IPS-15b (cell line): ENCODE measurements at regions not wholly inside any gene's neighbourhood (a gene's known extent, or its start where the extent isn't known, plus 50 kb on each side); places are given as distances from the start of the nearest gene placed in this dataset.
"Not testable (repeated sequence)": the region's sequence is repeated elsewhere in the genome, so short reads cannot be mapped to it uniquely, and the experiment has no call there.

Experiments
- H3K27me3 ChIP-seq: one replicate; pipeline ENCODE4 v1.6.1; 2013; ENCODE audit warnings: low read length; ENCODE audit not compliant: control insufficient read depth, insufficient read depth
- H3K36me3 ChIP-seq: one replicate; pipeline ENCODE4 v1.6.1; 2013; ENCODE audit warnings: low read length; ENCODE audit not compliant: control insufficient read depth, insufficient read depth
- H3K4me1 ChIP-seq: one replicate; pipeline ENCODE4 v1.6.1; 2013; ENCODE audit warnings: mild to moderate bottlenecking, low read length; ENCODE audit not compliant: control insufficient read depth, insufficient read depth
- H3K4me3 ChIP-seq: one replicate; pipeline ENCODE4 v1.5.1; 2013; ENCODE audit warnings: low read depth, low read length
- H3K9ac ChIP-seq: one replicate; pipeline ENCODE4 v1.6.1; 2013; ENCODE audit warnings: low read depth, mild to moderate bottlenecking, low read length
- H3K9me3 ChIP-seq: one replicate; pipeline ENCODE4 v1.6.1; 2013; ENCODE audit warnings: mild to moderate bottlenecking, low read length; ENCODE audit not compliant: control insufficient read depth, insufficient read depth

DNA sequence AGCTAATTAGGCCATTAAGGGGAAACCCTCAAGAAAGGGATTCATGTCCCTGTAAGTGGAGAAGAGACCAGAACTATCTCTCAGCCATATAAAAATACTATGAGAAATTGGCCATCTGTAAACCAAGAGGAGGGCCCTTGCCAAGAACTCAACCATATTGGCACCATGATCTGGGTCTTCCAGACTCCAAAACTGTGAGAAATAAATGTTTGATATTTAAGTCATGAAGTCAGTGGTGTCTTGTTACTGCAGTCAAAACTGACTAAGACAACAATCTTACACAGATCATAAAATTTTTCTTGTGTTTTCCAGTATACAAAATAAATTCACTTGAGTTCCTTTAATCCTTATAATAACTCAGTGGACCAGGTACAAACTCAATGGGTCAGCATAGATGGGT lies 589.8 kb upstream of the CDH2 start:
- Histone ChIP-seq H3K27me3 (no peaks in the 10 kb centered on the region), H3K4me3 (no peak overlapping the region), H3K9me3 (no peaks in the 10 kb centered on the region), H3K36me3 (no peaks in the 10 kb centered on the region), H3K9ac (no peak overlapping the region), H3K4me1 (no peaks in the 10 kb centered on the region)

GRCh38 chr18:28766027-28766426 lies 589.1 kb upstream of the CDH2 start:
- no peak overlapping the region for H3K9ac ChIP-seq
- H3K36me3 ChIP-seq = no peaks in the 10 kb centered on the region
- no peak overlapping the region for H3K4me3 ChIP-seq
- H3K4me1 ChIP-seq = no peaks in the 10 kb centered on the region
- no peaks in the 10 kb centered on the region for H3K27me3 ChIP-seq
- H3K9me3 ChIP-seq = no peaks in the 10 kb centered on the region

DNA sequence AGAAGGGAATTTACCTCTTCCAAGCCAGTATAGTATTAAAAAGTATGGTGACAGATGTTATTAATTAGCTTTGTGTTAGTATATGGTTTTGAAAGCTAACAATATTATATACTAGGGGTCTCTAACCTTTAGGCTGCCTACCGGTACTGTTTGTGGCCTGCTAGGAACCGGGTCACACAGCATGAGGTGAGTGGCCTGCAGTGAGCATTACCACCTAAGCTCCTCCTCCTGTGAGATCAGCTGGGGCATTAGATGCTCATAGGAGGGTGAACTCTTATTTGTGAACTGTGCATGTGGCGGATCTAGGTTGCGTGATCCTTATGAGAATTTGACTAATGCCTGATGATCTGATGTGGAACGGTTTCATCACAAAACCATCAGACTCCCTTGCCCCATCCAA lies 583.4 kb upstream of the CDH2 start:
- Histone ChIP-seq H3K27me3 (peaks cover 2% of the 10 kb centered on the region), H3K4me3 (no peak overlapping the region), H3K9ac (no peak overlapping the region), H3K4me1 (no peaks in the 10 kb centered on the region), H3K9me3 (no peaks in the 10 kb centered on the region), H3K36me3 (no peaks in the 10 kb centered on the region)

DNA sequence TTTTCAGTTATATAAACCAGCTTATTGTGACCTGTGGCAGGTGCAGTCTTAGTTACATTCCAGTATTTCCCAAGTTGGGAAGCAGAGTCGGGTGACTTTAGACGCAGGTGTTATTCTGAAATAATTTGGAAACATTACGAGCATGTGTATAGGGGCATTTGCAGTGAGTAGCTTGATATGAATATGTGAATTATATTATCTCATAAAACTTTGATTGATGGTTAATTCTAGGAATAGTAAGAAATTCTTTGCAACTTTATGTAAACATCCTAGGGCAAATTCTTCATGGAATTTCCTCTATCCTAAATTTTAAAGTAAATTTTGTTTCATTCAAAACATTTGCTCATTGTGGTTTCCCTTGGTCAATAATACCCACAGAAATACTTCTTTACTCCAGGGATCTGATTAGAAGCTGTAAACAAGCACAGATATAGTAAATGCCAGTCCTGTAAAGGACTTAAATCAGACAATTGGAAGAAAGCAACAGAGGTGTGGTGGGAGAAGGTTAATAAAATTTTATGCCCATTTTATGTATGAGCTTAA lies 580.6 kb upstream of the CDH2 start:
- peaks cover 2% of the 10 kb centered on the region for H3K27me3 ChIP-seq
- no peaks in the 10 kb centered on the region for H3K36me3 ChIP-seq
- H3K9ac ChIP-seq = no peak overlapping the region
- H3K4me3 ChIP-seq = no peak overlapping the region
- H3K9me3 ChIP-seq = no peaks in the 10 kb centered on the region
- H3K4me1 ChIP-seq = no peaks in the 10 kb centered on the region

- Histone ChIP-seq H3K27me3 (no peaks in the 10 kb centered on the region), H3K4me1 (no peaks in the 10 kb centered on the region), H3K9ac (no peak overlapping the region), H3K36me3 (no peaks in the 10 kb centered on the region), H3K9me3 (no peaks in the 10 kb centered on the region), H3K4me3 (no peak overlapping the region)
Measured at GRCh38 chr18:28743115-28743514, 566.2 kb upstream of the CDH2 start.

- Histone ChIP-seq H3K4me3 (no peak overlapping the region), H3K27me3 (no peaks in the 10 kb centered on the region), H3K9me3 (no peaks in the 10 kb centered on the region), H3K4me1 (no peaks in the 10 kb centered on the region), H3K9ac (no peak overlapping the region), H3K36me3 (peaks cover 2% of the 10 kb centered on the region)
Measured at GRCh38 chr18:28740575-28740974, 563.6 kb upstream of the CDH2 start.

DNA sequence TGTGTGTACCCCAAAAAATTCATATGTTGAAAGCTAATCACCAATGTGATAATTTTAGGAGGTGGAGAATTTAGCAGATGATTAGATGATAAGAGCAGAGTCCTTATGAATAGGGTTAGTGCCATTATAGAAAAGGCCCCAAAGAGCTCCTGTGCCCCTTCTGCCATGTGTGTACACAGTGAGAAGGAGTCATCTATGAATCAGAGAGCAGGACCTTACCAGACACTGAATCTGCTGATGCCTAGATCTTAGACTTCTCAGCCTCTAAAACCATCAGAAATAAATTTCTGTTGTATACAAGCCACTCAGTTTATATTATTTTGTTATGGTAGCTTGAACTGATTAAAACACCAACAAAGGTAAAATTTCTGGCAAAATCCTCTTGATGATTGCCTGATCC lies 560.0 kb upstream of the CDH2 start:
- peaks cover 10% of the 10 kb centered on the region for H3K4me1 ChIP-seq
- no peak overlapping the region for H3K9ac ChIP-seq
- H3K27me3 ChIP-seq = no peaks in the 10 kb centered on the region
- H3K36me3 ChIP-seq = peaks cover 2% of the 10 kb centered on the region
- no peak overlapping the region for H3K4me3 ChIP-seq
- no peaks in the 10 kb centered on the region for H3K9me3 ChIP-seq

DNA sequence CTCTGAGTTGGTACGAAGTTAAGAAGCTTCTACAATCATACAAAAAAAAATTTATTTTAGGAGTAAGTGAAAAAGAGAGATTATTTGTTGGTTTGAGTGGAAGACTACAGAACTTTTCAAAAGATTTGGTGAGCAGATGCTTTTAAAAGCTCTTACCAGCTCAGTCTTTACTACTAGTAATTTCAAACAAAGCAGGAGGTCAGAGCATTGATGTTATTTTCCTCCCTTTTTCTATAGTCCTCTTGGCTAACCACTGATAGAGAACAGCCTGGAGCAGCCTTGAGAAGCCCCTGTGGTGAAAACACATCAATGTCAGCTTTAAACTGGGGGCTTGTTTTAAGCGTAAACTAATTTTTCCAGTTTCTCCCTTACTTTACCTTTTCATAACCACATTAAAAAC lies 559.3 kb upstream of the CDH2 start:
- Histone ChIP-seq H3K27me3 (no peaks in the 10 kb centered on the region), H3K9me3 (no peaks in the 10 kb centered on the region), H3K9ac (no peak overlapping the region), H3K4me3 (no peak overlapping the region), H3K4me1 (peaks cover 10% of the 10 kb centered on the region), H3K36me3 (peaks cover 2% of the 10 kb centered on the region)

DNA sequence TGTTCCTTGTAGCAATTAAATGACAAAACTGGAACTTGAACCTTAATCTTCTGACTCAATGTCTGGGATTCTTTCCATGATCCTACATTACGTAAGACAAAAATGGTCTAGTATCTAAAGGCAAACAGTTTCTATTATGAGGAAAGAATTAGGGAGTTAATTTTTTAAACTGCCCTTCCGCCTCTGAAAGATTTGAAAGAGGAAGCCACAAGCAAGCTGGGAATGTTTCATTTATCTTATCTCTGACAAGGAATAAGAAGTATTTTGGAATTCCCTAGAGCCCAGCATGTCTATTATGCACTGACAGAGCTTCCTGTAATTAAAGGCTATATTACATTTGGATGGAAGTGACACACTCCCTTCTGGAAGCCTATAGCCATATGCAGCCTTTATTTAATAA lies 558.8 kb upstream of the CDH2 start:
- no peak overlapping the region for H3K9ac ChIP-seq
- H3K4me3 ChIP-seq = no peak overlapping the region
- H3K4me1 ChIP-seq = peaks cover 10% of the 10 kb centered on the region
- H3K27me3 ChIP-seq = no peaks in the 10 kb centered on the region
- no peaks in the 10 kb centered on the region for H3K9me3 ChIP-seq
- peaks cover 2% of the 10 kb centered on the region for H3K36me3 ChIP-seq

GRCh38 chr18:28729321-28729720 lies 552.4 kb upstream of the CDH2 start:
- H3K9ac ChIP-seq = no peak overlapping the region
- H3K4me3 ChIP-seq = no peak overlapping the region
- no peaks in the 10 kb centered on the region for H3K9me3 ChIP-seq
- no peaks in the 10 kb centered on the region for H3K27me3 ChIP-seq
- H3K36me3 ChIP-seq = no peaks in the 10 kb centered on the region
- peaks cover 10% of the 10 kb centered on the region for H3K4me1 ChIP-seq

GRCh38 chr18:28728891-28729290 lies 552.0 kb upstream of the CDH2 start:
- Histone ChIP-seq H3K36me3 (no peaks in the 10 kb centered on the region), H3K9me3 (no peaks in the 10 kb centered on the region), H3K4me1 (peaks cover 6% of the 10 kb centered on the region), H3K9ac (no peak overlapping the region), H3K4me3 (no peak overlapping the region), H3K27me3 (no peaks in the 10 kb centered on the region)

DNA sequence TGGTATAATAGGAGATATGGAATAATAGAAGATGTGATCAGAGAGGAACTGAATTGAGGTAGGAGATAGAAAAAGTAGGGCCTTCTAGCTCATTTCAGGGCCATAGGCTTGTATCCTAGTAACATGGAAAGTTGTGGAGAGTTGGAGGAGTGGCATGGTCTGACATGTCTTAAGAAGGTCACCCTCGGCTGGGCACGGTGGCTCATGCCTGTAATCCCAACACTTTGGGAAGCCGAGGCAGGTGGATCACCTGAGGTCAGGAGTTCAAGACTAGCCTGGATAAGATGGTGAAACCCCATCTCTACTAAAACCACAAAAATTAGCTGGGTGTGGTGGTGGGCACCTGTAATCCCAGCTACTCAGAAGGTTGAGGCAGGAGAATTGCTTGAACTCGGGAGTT lies 550.3 kb upstream of the CDH2 start:
- H3K4me1 ChIP-seq, H3K36me3 ChIP-seq, H3K9ac ChIP-seq, H3K27me3 ChIP-seq, H3K4me3 ChIP-seq, H3K9me3 ChIP-seq: not testable (repeated sequence)

- Histone ChIP-seq H3K9me3 (no peaks in the 10 kb centered on the region), H3K36me3 (no peaks in the 10 kb centered on the region), H3K9ac (no peak overlapping the region), H3K4me1 (no peaks in the 10 kb centered on the region), H3K27me3 (no peaks in the 10 kb centered on the region), H3K4me3 (no peak overlapping the region)
Measured at GRCh38 chr18:28725876-28726275, 548.9 kb upstream of the CDH2 start.
